Frontal cortex (tissue), 3 donors: ENCODE measurements at regions not wholly inside any gene's neighbourhood (a gene's known extent, or its start where the extent isn't known, plus 50 kb on each side); places are given as distances from the start of the nearest gene placed in this dataset.
"Not testable (repeated sequence)": the region's sequence is repeated elsewhere in the genome, so short reads cannot be mapped to it uniquely, and the experiment has no call there.

ENCODE experiments used
- DNase-seq, 2 donors: peaks; one replicate each; pipeline ENCODE4 v3.0.0; 2012; ENCODE audit warnings: low spot score in 2 of 2
- FAIRE-seq: peaks from 2 replicates; lab custom pipeline; 2012; peaks lifted over from hg19 to GRCh38; lab: Jason Lieb, UNC
- donor health status: control.
- donor health status: control.
- donor health status: control.

DNA sequence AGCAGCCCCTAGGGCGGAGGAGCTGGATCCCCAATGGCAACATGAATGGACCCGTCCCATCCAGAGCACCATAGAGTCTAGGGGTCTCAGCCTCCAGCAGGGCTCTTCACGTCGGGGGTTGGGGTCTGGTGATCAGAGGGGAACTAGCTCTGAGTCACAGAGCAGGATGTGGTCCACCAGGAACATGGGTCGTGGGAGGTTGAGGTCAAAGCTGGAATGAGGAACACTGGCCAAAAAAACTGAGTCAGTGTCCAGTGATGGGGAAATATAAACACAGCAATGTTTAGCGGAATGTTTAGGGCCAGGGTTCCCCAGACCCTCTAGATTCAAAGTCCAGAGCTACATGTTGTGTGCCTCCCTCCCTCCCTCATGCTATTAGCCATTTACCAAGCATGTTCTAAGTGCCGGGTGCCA is 79.1 kb upstream of the C16orf82 start:
- DNase-seq (no peak), FAIRE-seq (no peak)

GRCh38 chr16:26988186-26988585 is 78.5 kb upstream of the C16orf82 start:
- DNase-seq, result no peak
- FAIRE-seq, result no peak

DNA sequence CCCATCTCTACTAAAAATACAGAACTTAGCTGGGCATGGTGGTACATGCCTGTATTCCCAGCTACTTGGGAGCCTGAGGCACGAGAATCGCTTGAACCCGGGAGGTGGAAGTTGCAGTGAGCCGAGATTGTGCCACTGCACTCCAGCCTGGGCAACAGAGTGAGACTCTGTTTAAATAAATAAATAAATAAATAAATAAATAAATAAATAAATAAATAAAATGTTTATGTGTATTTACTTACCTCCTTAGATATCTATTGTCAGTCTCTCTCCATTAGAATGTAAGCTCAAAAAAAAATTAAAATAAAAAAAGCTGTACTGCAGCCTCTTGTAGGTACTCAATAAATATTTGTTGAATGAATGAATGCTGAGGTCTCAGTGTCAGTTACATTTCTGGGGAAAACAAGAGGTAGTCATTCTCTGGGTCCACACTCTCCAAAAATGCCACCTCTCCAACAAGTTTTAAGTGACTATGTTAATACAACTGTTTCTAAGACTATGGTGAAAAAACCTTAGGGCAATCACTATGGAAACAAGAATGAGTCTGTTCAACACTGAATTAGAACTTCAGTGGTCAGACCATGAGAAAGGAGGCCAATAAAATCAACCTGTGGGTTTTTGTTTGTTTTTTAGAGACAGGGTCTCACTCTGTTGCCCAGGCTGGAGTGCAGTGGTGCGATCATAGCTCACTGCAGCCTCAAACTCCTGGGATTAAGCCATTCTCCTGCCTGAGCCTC is 76.2 kb upstream of the C16orf82 start:
- FAIRE-seq, result not testable (repeated sequence)

DNA sequence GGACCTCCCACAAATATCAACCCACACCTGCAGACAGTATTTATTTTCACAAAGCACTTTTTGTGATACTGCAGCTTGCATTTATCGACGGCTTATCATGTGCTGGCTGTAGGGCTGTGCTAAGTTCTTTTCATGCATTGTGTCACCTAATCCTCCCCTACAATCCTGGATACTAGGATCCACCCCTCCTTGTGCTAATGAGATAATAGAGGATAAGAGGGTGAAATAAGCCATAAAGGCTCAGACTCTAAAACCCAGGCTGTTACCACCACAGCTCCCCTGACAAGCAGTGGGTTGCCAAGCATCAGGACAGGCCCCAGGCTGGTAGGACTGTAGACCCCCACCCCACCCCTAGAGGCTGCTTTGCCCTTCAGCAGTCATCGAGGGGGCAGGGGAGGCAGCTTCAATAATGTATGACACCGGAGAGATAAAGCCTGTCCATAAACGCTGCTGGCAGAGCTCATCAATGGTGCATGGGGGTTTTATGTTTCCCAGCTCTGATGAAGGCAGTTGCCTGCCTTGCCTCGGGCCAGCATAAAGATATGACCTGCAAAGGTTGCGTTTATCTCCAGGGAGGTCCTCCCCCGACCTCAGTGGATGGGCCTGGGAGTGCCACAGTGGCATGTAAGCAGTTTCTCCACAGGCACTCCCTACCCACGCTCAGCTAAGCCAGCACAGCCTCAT is 73.9 kb upstream of the C16orf82 start:
- FAIRE-seq (no peak), DNase-seq (no peak)

More for the DNA sequence above, 76.2 kb upstream of the C16orf82 start:
- DNase-seq, result not testable (repeated sequence)

DNA sequence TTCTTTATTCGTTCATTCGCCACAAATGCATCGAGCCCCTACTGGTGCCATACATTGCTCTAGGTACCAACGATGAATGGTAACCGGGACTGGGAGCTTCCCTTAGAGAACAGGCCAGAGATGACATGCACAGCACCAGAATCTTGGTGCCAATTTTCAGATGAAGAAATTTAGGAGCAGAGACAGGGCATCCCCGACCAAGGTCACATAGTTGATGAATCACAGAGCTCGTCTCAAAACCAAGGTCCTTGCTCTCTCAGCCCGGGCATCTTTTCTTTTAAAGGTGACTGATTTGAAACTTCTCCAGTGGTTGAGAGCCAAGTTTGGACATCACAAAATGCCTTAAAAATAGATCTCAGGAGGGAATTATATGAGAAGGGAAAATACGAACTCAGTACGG is 73.2 kb upstream of the C16orf82 start:
- no peak for DNase-seq
- FAIRE-seq, result no peak

GRCh38 chr16:26993963-26994362 is 72.8 kb upstream of the C16orf82 start:
- no peak for DNase-seq
- FAIRE-seq, result no peak

- DNase-seq (no peak), FAIRE-seq (no peak)
Measured at GRCh38 chr16:26995522-26995921, 71.2 kb upstream of the C16orf82 start.

DNA sequence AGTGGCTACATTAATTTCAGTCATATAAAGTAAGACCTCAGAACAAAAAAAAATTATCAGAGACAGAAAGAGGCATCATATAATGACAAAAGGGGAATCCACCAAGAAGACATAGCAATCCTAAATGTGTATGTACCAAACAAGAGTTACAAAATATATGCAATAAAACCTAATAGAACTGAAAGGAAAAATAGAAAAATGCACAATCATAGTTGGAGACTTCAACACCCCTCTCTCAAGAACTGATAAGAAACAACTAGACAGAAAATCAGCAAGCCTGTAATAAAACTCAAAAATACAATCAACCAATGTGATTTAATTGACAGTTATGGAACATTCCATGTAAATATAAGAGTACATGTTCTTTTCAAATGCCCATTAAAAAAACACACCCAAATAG is 61.3 kb upstream of the C16orf82 start:
- FAIRE-seq (no peak), DNase-seq (no peak)
